MM.1S (cell line): ENCODE measurements at regions not wholly inside any gene's neighbourhood (a gene's known extent, or its start where the extent isn't known, plus 50 kb on each side); places are given as distances from the start of the nearest gene placed in this dataset.

ENCODE experiments used
- EZH2 ChIP-seq: fragments of 300-600 bp; sonication (generic); optimal IDR thresholded peaks from 2 replicates; pipeline ENCODE3; 2017; ENCODE audit warnings: low read depth, mild to moderate bottlenecking, antibody characterized with exemption, low read length, mixed read lengths
- EZH2phosphoT487 ChIP-seq: fragments of 300-600 bp; sonication (generic); IDR thresholded peaks from 2 replicates; pipeline ENCODE4 v1.6.1; 2018; ENCODE audit warnings: antibody characterized with exemption, low read length
- TF ChIP-seq, protein P1 (sequence below): fragments of 300-600 bp; sonication (generic); IDR thresholded peaks from 2 replicates; pipeline ENCODE4 v1.5.1; 2016; ENCODE audit warnings: antibody characterized with exemption, low read length, mixed read lengths

DNA sequence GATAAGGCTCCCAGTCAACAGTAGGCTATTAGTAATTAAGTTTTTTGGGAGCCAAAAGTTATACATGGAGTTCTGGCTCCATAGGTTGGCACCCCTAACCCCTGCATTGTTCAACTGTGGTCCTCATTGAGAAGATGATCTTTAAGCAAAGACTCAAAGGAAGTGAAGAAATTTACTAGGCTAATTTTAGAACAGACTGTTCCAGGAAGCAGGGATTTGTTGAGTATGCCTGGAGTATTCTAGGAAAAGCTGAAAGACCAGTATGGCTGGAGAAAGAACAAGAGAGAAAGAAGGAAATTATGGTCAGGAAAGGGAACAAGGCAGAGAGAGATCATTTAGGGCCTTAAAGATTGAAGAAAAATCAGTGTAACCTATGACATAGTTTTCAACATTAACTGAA is 125.1 kb downstream of the PMAIP1 start:
- TF ChIP-seq, protein P1, sequence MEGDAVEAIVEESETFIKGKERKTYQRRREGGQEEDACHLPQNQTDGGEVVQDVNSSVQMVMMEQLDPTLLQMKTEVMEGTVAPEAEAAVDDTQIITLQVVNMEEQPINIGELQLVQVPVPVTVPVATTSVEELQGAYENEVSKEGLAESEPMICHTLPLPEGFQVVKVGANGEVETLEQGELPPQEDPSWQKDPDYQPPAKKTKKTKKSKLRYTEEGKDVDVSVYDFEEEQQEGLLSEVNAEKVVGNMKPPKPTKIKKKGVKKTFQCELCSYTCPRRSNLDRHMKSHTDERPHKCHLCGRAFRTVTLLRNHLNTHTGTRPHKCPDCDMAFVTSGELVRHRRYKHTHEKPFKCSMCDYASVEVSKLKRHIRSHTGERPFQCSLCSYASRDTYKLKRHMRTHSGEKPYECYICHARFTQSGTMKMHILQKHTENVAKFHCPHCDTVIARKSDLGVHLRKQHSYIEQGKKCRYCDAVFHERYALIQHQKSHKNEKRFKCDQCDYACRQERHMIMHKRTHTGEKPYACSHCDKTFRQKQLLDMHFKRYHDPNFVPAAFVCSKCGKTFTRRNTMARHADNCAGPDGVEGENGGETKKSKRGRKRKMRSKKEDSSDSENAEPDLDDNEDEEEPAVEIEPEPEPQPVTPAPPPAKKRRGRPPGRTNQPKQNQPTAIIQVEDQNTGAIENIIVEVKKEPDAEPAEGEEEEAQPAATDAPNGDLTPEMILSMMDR: no peak
- TF ChIP-seq EZH2phosphoT487 (no peak), EZH2 (no peak)
